Stimulated activated CD4-positive, alpha-beta T cell treated with anti-CD3 and anti-CD28 coated beads, Interleukin-15, amount 100 ng/mL, for 1 hour (primary cell): ENCODE measurements at regions not wholly inside any gene's neighbourhood (a gene's known extent, or its start where the extent isn't known, plus 50 kb on each side); places are given as distances from the start of the nearest gene placed in this dataset.

ENCODE experiments used
- DNase-seq, 2 donors: peaks; one replicate each; pipeline ENCODE4 v3.0.0-alpha.2; 2020; ENCODE audit warnings: low read depth in 1 of 2, low spot score in 1 of 2

DNA sequence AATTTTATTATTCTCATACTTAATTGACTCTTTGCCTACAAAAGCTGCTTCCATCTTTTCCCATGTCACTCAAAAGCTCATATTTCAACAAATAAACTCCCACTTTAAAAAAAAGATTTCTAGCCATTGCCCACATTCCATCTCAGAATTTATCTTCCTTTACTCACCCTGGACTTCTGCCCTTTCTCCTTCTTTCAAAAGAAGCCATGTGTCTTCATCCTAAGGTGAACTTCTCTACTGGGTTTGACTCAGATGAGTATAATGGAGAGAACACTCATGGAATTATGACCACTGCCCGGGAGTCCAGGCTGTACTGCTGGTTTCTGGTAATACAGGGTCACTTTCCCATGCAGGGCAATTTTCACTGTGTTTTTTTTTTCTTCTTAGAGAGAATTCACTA, 548.5 kb upstream of the ZNF462 start:
- no peak for DNase-seq

GRCh38 chr9:106321394-106322180, 541.4 kb upstream of the ZNF462 start:
- no peak for DNase-seq

- DNase-seq, result no peak
Measured at GRCh38 chr9:106322706-106323245, 540.2 kb upstream of the ZNF462 start.

DNA sequence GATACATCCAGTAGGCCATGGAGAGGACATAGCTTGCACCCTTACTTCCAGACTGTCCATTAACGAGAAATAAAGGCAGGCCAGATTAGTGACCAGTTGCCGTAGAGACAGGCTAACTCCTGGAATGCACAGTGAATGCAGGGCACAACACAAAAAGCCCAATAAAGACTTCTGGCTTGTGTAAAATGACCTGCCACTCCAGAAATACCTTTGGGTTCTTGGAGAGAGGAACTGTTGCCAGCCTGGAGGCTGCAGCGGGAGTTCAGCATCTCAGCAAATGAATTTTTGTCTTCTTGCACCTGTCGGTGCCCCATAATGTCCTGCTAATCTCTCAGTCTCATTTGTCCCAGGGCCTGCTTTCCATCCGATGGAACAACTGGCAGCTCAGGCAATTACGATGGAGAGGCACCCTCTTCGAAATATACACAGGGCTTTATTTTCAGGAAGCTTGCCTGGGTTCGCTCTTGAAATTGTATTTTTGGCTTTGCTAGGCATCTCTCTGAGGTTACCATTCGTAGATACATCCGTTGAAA, 538.8 kb upstream of the ZNF462 start:
- DNase-seq, result no peak

DNA sequence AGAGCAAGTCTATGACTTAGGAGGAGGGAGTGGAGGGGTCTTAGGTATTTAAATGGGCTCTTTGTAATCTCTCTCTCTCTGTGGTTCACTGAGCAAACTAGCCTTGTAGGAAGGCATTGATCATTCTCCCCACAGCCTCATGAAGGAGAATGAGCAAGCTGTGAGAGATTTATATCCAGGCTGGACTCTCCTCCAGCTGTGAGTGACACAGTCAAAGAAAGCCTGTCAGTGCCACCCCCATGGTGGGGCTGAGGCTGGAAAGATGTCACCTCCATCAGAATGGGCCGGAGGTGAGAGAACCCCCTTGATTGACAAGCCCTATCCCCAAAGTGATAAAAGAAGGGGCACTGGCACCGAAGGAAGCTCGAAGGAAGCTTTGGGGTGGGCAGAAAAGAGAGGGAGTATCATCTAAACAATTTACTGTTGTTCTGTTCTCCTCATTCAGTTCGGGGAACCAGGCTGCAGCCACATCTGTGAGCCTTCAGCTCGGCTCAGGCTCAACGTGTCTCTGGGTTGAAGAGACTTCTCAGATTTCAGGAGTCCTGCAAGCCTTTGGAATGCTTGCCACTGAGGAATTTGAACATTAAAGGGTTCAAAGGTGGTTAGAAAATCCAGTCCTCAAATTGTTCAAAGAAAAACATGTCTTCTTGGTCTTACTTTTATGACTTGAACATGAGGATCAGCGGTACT, 538.2 kb upstream of the ZNF462 start:
- no peak for DNase-seq

- no peak for DNase-seq
Measured at GRCh38 chr9:106326493-106326892, 536.5 kb upstream of the ZNF462 start.

DNA sequence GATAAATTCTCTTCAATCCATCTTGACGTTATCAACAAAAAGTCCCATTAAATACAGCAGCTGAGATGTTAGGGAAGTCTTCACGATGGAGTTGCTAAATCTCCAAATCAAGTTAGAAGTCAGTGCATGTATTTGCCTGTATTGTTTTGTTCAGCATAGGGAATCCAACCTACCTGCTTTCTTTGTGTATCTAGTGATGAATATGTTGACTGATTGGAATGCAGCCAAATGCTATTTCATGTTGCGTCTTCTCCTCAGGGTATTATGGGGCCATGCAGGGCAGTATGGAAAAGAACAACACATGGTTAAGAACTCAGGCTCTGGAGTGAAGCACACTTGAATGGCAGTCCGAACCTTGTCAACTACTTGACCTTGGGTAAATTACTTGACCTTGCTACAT, 529.5 kb upstream of the ZNF462 start:
- no peak for DNase-seq

DNA sequence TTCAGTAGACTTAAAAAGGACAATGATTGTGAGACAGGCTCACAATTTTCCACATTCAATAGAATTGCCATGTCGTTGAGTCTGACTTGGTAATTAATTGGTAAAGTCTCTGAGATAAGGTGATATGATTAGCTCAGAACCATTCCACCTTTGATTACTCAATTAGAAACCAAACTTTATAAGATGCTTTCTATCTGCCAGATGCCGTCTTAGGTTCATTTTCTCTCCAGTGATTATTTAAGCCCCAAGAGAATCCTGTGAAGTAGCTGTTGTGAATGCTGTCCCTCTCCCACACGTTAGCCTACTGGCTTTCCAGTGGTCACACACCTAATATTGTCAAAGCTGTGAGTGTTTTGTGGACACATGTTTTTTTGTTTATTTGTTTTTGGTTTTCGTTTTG, 528.9 kb upstream of the ZNF462 start:
- DNase-seq, result no peak

DNA sequence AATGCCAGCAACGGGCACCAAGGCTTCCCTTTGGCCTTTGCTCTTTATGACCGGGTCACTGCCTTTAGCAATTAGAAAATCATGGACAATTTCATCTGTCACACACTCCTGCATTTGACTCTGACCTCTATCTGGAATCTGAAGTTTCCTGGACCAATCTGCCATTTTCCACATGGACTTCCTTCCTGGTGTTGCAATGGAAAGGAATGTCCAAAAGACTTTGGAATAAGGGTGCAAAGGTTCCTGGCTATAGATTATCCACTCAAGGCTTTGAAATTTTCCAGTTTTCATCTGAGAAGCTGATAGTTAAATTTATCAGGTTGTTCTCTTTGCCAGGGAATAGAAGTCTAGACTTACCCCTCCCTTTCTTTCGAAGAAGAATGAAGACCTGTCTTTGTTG, 523.1 kb upstream of the ZNF462 start:
- no peak for DNase-seq

GRCh38 chr9:106350777-106351176, 512.2 kb upstream of the ZNF462 start:
- DNase-seq, result no peak

DNA sequence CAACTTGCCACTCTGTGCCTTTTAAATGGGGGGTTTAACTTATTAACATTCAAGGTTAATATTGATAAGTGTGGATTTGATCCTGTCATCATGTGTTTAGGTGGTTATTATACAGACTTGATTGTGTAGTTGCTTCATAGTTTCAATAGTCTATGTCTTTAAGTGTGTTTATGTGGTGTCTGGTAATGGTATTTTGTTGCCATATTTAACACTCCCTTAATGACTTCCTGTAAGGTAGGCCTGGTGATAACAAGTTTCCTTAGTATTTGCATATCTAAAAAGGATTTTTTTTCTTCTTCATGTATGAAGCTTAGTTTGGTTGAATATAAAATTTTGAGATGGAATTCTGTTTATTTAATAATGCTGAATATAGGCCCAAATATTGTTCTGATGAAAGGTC, 506.0 kb upstream of the ZNF462 start:
- no peak for DNase-seq

- DNase-seq, result no peak
Measured at GRCh38 chr9:106358331-106358730, 504.6 kb upstream of the ZNF462 start.

DNA sequence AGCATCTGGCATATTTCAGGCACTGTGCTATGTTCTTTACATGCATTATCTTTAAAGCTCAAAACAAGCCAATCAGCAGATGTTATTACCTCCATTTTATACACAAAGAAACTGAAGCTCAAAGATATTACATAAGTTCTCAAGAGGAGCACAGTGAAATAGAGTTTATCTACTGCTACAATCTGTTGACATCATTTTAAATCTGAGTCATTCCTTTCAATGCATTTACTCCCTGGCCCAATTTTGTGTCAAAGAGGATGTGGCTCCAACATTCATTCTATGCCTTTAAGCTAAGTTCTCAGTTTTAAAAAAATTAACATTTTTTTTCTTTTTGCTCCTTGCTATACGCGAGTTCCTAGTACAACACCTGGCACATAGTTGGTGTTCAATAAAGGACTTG, 486.3 kb upstream of the ZNF462 start:
- DNase-seq, result no peak

GRCh38 chr9:106383072-106383471, 479.9 kb upstream of the ZNF462 start:
- no peak for DNase-seq

DNA sequence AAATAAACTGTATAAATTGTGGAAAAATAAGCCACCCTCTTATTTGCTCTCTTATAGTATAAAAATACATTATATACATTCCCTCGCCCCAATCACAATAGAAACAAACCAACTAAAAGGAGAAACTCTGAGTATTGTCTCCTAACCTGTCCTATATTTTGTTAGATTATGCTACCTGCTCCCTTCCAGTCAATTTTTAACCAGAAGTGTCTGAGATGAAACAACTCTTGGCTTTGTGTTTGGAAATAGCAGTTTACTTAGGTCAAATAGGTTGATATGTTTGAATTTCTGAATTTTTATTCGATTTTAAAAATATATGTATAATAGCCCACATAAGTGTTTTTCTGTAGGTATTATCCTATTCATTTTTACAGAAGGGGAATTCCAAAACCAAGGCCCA, 475.0 kb upstream of the ZNF462 start:
- no peak for DNase-seq

DNA sequence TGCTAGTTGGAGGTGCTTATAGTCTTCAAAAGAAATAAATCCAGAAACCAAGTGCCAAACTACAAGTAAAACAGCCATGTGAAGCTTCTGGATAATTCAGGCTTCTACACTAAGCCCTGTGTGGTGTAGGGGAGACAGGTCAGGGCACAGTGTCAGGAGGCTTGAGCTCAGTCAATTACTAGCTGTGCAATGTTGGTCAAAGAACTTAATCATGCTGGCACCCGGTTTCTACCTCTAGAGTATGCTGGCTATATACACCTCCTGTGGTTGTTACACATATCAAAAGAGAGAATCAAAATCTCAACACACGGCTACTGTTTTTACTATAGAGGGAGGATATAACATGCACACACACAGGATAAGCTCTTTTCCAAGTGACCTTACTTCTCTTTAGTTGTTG, 469.7 kb upstream of the ZNF462 start:
- no peak for DNase-seq

GRCh38 chr9:106400170-106400569, 462.8 kb upstream of the ZNF462 start:
- no peak for DNase-seq

- DNase-seq, result no peak
Measured at GRCh38 chr9:106400950-106401349, 462.0 kb upstream of the ZNF462 start.

- DNase-seq, result no peak
Measured at GRCh38 chr9:106403081-106403480, 459.9 kb upstream of the ZNF462 start.

GRCh38 chr9:106404137-106404536, 458.8 kb upstream of the ZNF462 start:
- DNase-seq, result no peak

- DNase-seq, result no peak
Measured at GRCh38 chr9:106405871-106406435, 457.0 kb upstream of the ZNF462 start.

- no peak for DNase-seq
Measured at GRCh38 chr9:106414042-106414441, 448.9 kb upstream of the ZNF462 start.
